IPS DF 19.7 (cell line): ENCODE measurements at regions not wholly inside any gene's neighbourhood (a gene's known extent, or its start where the extent isn't known, plus 50 kb on each side); places are given as distances from the start of the nearest gene placed in this dataset.
"Not testable (repeated sequence)": the region's sequence is repeated elsewhere in the genome, so short reads cannot be mapped to it uniquely, and the experiment has no call there.

ENCODE experiments used
- DNase-seq: peaks from one replicate; pipeline ENCODE4 v3.0.0-alpha.2; 2013; ENCODE audit warnings: low read depth, low spot score

DNA sequence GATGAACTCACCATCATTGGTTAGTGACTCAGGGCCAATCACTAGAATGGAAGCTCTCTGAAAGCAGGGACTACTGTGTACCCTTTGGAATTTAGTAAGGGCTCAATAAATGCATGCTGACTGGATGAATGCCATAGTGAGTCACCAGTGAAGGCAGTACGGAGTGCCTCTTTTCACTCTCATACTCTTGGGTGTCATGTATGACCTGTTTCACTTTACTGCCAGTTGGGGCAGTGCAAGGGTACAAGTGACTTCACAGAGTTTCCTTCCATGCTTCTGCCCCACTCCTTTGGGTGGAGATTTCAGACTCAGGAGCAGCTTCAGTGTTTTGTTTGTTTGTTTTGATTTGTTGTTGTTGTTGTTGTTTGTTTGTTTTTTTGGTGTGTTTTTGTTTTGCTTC, 57.7 kb downstream of the SOX3 start:
- DNase-seq, result no peak

DNA sequence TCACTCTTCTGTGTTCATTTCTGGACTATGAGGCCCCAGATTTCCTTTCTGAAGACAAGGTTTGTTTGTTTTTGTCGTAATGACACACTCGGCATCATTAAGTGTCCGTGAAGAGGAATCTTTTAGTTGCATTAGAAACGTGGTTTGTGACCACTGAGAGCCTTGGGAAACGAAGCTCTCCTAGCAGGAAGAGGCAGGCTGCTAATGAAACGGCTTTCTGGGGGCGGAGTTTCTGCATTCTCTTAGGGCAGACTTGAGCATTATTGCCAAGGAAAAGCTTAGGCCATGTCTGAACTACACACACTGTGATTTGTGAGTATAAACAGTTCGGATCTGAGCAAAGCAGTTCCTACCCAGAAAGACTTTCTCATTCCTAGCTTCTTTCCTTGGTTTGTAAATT, 64.0 kb downstream of the SOX3 start:
- DNase-seq, result no peak

DNA sequence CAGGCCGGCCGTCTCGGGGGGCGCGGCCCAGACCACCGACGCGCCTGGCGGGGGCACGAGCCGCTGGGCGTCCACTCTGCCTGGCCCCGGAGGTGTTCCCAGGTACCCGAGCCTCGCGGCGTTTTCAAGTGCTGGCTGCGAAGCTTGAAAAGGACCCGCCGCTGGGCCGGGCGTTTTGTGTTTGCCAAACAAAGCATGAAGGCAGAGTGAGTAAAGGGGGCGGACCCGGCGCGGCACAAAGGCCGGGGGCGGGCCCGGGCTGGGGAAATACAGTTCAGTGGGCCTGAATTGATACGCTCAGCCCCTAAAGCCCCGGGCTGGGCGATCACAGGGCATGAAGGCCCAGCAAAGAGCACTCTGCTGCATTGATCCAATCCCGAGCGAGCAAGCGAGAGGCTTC, 65.4 kb downstream of the SOX3 start:
- peak; percentile 25 for DNase-seq

DNA sequence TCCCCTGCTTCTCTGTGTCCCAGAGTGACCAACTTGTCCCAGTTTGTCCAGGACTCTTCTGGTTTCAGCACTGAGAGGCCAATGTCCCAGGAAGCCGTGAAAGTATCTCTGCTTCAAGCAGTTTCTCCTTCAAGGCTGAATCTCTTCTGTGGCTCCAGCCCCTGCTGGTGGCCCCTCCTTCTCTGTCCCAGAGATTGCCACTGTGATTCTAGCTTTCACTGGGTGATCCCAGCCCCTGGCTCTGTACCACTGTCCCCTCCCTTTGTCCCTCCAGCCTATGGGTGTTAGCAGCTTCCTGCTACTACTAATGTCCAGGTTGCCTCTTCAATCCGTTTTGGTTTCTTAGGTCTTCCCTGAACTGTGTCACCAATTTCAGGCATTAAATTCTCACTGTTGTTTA, 70.5 kb downstream of the SOX3 start:
- DNase-seq, result no peak

DNA sequence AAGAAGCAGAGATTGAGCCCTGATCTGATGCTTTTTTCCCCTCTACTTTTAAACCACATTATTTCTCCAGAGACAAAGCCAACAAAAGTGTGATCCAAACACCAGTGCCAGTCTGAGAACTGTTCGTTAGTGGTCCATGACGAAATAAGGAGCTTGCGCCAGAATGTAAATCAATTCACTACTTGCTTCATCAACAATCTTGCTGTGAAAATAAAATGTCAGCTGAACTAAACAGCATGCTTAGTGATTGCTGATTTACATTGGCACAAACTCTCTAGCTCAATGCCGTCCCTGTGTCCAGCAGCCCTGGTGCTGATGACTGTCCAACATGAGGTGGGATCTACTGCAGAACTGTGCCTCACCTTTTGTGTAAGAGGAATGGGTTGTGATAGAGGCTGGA, 71.3 kb downstream of the SOX3 start:
- DNase-seq, result no peak

DNA sequence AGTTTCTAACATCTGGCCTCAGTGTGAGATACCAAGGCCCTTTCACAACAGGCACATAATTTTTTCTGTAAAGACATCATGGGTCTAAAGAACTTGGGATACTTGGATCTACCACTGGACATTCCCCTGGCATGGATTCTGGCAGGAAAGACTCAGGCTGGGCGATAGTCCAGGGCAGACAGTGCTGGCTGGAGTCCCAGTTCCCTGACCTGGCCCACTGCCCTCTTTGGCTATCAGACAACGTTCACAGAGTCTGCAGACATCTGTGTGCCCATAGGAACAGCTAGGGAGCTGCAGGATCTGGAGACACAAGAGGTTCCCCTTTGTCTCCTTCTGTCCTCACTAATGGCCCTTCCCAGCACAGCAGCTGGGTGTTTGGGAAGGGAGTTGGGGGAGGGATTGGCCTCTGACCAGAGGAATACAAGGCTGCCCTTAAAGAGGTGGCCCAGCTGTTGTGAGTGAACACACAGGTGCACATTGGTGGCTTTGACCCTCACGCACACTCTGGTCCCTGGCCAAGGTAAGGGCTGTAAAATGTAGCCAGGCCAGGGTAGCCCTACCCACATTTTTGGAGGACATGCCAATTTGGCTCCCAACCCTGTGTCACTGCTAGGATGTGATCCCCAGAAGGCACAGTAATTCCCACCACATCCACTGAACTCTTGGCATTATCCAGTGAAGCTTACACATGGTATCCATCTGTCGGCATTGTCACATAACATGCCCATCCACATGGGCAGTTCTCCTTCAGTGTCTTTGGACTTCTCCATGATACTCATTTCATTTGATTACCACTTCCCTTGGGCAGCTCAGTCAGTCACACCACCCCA, 72.3 kb downstream of the SOX3 start:
- no peak for DNase-seq

DNA sequence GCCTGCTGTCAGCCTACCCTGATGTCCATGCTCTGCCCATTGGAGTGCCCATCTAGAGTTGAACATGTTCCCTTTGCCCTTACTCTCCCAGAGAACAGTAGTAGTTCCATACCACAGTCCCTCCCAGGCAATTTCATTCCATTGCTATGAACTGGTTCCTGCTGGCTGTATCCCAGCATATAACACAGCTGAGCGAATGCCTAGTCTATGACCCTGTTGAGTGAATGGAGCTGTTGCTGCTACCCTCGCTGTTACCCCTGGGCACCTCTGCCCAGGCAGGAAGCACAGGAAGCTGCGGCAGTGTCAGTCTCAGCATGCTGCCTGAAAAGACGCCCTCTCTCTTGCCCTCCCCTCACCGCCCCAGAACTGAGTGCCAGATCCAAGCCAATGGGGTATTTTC, 73.3 kb downstream of the SOX3 start:
- DNase-seq, result no peak

DNA sequence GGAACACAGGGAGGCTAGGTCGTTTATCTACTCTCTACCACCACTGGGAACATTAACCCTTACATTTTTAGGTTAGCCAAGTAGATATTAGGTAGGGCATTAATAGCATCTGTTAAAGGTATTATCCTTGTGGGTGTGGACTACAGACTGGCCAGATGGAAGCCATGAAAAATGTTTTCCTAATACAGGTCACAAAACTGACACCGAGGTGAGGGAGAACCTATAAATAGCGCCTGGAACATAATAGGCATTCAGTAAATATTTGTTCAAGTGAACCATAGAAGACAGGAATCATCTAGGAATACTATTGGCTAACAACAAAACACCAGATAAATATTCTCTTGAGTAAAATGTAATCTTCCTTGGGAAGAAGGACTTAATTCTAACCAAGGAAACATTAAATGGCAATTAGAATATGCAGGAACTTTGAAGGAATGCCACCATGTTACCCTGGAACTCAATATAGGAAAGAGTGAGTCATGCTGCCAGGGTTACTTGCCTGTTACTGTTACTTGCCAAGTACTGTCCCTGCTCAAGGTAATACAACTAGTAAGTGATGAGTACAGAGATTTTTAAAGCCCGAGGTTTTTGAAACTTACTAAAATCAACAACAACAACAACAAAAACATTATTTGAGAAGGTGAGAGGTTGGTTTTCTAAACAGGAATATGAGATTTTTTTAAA, 79.0 kb downstream of the SOX3 start:
- no peak for DNase-seq

DNA sequence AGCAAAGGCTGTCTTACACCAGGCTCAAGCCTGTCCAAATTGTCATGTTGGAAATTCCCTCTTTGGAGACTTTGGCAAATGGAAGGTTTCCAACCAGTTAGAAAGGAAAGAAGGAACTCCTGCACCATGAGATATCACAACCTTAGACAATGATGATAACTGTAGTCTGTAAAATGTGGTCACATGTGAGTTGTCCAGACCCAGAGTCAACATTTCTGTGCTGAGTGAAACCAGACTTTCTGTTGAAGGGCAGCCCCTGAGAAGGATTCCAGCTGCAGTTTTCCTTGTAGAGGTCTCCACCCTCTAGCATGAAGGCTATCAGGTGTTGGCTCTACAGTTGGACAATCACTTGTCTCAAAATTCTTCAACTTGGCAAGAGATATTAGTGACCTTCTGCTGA, 82.4 kb downstream of the SOX3 start:
- DNase-seq, result no peak

DNA sequence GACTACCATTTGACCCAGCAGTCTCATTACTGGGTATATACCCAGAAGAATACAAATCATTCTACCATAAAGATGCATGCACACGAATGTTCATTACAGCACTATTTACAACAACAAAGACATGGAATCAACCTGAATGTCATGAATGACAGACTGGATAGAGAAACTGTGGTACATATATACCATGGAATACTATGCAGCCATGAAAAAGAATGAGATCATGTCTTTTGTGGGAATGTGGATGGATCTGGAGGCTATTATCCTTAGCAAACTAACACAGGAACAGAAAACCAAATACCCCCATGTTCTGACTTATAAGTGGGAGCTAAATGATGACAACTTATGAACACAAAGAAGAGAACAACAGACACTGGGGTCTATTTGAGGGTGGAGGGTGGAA, 102.7 kb downstream of the SOX3 start:
- DNase-seq, result not testable (repeated sequence)

DNA sequence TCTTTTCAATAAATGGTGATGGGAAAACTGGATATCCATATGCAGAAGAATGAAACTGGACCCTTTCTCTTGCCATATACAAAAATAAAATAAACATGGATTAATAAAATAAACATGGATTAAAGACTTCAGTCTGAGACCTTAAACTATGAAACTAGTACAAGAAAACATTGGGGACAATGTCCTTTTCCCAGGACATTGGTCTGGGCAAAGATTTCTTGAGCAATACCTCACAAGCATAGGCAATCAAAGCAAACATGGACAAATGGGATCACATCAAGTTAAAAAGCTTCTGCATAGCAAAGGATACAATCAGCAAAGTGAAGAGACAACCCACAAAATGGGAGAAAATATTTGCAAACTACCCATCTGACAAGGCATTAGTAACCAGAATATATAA, 108.5 kb downstream of the SOX3 start:
- DNase-seq, result not testable (repeated sequence)

DNA sequence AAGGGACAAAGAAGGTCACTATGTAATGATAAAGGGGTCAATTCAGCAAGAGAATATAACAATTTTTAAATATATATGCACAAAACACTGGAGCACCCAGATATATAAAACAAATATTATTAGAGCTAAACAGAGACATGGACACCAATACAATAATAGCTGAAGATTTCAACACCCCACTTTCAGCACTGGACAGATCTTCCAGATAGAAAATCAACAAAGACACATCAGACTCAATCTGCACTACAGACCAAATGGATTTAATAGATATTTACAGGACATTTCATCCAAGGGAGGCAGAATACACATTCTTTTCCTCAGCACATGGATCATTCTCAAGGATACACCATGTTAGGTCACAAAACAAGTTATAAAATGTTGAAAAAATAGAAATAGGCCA, 111.4 kb downstream of the SOX3 start:
- no peak for DNase-seq

DNA sequence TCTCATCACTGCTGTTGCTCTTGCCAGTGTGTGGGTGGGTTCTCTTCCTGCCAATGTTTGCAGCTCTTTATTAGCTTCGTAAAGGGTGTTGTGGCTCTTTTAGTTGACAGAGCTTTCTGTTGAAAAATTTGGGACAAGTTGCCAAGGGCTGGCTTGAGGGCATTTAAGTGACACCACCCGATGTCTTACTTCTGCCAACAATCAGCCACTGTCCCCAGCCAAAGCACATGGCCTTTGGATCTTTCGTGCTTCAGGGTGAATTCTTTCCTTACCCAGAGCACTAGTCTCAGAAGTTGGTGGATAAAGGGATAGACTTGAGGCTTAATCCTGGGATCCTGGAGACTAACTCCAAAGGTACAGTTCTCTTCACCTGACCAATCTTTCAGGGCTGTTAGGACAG, 113.6 kb downstream of the SOX3 start:
- DNase-seq, result no peak

DNA sequence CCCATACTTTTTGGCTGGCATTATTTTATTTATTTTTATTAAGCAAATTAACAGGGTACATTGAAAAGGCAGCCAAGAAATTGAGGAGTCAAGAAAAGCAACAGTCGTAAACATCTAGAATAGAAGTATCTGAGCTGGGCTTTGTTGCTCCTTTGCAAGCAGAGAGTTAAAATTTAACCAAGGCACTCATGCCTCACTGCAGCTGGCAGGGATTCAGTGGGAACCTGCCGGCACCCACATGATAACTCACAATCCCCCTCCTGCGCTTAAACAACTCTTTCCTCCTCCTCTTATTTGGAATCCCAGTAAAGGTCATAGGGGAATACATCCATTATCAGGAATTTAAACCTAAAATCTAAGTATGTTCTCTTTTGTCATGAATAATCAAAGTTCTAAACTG, 115.5 kb downstream of the SOX3 start:
- no peak for DNase-seq

DNA sequence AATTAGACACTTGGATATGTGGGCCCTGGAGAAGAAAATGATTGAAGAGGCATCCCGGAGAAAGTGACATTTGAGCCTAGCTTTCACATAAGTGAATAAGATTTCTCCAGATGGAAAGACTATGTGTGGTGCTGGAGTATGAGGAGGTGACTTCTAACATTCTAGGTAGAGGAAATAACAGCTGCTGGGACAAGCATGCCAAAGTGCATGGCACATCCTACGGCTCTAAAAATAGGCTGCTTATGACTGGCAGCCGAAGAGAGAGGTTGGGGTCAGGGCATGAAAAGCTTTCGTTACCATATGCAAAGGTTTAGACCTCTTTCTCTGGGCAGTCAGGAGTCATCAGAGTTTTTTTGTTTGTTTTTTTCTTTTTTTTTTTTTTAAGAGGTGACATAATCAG, 142.0 kb downstream of the SOX3 start:
- DNase-seq, result no peak

DNA sequence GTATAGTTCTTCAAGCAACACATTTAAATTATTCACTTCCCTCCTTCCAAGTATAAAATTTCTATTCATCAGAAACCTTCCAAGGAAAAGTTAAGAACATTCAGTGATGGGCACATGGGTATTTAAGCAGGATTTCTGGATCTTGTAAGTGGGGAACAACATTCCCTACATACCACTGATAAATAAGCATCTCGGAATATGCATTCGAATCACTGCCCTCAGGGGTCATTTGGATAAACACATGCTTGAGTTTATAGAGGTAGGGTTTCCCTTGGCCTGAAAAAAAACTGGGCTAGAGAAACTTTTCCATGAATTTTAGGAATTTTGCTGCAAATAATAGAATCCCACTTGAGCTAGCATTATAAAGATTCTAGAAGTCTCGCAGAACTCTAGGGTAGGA, 143.9 kb downstream of the SOX3 start:
- no peak for DNase-seq

DNA sequence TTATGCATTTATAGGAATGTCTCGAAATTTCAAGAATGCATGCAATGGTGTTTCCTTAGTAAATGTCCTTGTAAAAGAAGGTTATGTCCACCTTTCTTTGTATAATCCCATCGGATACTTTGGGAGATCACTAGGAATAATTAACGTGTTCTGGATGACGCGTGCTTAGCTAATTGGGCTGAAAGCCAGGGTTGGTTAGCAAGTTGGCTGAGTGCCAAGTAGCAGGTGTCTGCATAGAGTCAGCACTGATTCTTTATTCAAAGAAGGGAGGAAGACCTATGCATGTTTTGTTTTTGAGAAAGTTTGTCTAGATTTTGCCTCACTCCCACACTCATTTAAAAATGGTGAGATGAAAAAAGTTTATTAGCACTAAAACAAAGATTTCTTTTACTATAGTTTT, 144.6 kb downstream of the SOX3 start:
- no peak for DNase-seq

DNA sequence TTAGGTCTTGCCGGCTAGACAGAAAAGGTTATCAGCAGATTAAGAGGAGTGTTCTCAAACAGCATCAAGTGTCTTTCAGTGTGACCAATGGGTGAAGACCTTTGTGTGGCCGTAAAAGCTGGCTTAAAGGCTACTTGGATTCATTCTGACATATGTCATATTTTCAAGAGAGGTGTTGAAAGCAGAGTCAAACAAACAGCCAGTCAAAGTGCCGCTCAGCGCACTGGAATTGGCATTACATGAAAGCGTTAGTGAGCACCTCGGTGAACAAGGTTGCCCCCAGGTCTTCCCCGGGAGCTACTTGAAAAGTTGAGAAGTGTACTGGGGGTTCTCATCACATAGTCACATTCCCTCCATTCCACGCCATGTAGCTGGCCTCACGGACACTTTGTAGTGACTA, 148.9 kb downstream of the SOX3 start:
- DNase-seq, result no peak

DNA sequence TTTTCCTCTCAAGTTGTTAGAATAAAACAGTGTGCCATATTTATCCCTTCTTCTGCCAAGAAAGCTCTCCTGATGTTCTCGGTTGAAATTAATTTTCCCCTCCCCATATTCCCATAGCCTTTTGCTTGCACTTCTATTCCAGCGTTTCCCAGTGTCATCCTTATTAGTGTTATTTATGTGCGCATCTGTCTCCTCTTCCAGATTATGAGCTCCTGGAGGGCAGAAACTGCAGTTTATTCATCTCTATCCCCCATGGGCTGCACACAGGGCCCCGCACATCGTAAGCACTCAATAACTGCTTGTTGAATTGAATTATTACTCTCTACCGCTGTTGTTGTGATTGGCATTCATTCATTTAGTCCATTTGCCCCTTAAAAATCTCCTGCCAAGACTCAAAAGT, 149.4 kb downstream of the SOX3 start:
- no peak for DNase-seq

DNA sequence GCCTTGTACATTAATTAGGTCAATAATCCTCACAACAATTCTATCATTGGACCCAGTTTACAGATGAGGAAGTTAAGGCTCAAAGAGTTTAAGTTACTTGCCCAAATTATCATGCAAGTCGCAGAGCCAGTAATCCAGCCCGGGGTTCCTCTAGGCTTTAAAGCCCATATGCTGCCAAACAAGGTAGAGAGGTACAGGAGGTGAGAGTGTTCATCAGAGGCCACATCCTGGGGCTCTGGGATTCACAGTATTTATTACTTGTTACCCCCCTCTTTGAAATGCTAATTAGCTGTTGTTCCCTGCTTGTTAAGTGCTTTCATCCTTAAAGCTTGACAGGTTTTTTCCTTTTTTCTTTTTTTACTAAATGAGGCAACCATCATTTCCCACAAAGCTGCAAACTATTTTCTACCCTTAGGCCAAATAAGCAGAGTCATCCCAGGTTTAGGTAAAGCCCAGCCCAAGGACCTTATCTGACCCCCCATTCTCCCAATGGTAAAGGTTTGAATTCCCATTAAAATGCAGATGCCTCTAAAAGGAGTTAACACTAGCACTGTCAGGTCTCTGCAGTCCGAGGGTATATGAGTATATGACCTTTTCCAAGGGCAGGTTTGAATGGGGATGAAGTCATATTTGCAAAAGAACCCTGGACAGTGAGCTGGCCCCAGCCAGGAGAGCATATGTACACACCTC, 150.3 kb downstream of the SOX3 start:
- DNase-seq, result no peak

DNA sequence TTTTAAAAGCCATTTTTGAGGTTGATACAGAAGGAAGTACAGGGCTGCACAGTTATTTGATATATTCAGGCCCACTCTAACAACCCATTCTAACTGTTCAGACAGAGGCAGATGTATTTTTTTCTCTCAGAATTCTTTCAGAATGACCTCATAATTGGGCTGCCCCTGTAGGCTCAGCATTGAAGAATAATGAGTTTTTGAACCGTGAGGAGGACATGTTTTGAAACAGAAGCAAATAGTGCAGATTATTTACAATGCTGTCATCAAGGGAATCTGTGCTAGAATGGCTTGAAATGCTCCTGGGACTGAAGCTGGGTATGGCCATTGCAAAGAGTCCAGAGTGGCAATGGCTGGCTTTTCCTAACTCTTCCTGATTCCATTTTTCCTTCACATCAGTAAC, 158.1 kb downstream of the SOX3 start:
- DNase-seq, result no peak

DNA sequence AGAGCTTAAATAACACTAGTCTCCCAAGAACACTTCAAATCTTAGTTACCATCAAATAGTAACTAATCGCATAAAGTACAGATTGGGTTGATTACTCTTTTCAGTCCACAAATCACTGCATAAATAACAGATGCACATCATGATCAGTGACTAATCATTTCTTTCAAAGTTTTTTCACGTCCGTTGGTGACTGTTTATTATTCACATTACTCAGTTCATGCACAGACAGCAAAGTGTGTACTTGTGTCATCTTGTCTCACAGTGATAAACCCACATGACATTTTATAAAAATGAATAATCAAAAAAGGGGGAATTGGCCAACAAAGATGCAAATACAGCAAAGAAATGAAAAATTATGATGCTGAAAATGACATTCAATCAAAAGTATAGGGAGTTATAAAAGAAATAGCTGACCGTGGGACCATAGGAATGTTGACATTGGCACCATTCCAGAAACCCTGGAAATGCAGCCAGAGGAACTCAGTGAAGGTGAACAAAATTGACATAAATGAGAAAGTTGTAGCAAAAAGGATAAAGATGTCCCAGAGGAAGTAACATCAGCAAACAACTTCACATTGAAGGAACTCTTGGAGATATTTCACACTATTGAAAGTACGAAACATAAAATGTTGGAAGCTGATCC, 161.5 kb downstream of the SOX3 start:
- no peak for DNase-seq
